ENCODE measurements at regions not wholly inside any gene's neighbourhood (a gene's known extent, or its start where the extent isn't known, plus 50 kb on each side); places are given as distances from the start of the nearest gene placed in this dataset.

DNA sequence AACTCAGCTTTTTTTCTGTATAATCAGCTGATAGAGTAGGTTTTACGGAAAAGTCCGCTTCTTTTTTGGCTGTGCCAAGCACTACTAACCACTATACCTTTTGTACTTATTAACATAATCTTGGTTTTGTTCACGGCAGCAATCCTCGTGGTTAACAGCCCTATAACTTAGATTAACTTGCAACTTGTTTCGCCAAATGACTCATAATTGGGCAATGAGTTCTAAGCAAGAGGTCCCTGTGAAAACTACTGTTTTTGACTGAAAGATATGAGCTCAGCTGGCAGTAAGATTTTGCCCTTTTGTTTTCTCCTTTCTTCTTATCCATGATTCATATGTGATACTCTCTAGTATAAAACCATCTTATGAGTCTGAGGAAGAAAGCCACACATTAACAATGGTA is 345.0 kb upstream of the PCDH15 start:
- DNase-seq (ENCODE audit: extremely low read depth in 1 of 11, low read depth in 9 of 11, low spot score in 4 of 11), result no peak

DNA sequence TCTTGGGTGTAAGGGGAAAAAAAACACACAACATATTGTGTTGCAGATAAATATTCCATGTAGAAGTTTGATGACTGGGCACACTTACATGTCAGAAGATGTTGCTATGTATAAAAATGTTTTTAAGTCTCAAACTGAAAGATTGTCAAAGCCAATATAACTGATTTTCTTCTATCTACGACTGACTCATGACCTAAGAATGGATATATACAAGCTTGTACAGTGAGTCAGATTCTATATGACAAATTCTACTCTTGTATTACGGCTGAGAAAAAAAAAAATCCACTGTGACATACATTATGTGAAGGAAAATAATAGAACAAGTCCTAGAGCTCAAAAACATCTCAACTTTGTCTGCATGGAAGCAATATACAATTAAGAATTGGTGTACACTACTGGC is 343.0 kb upstream of the PCDH15 start:
- no peak for DNase-seq (ENCODE audit: extremely low read depth in 1 of 11, low read depth in 9 of 11, low spot score in 4 of 11)

DNA sequence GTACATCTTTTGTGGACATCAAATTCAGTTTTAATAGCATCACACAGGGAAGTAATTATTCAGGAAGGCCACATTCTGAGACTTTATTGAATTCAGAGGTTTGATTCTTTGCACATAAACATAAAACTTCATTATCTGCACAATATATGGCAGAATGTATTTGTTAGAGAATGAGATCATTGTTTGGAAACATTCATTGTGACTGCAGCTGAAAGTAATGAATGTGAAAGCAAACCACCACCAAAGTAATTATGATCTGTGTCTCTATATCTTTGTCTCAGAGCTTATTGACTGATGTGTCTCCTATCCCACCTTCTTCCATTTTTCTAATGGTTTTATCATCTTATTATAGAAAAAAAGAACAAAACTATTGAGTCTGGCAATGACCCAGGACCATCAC is 340.9 kb upstream of the PCDH15 start:
- no peak for DNase-seq (ENCODE audit: extremely low read depth in 1 of 11, low read depth in 9 of 11, low spot score in 4 of 11)

GRCh38 chr10:55137063-55137462 is 336.0 kb upstream of the PCDH15 start:
- no peak for DNase-seq (ENCODE audit: extremely low read depth in 1 of 11, low read depth in 9 of 11, low spot score in 4 of 11)

DNA sequence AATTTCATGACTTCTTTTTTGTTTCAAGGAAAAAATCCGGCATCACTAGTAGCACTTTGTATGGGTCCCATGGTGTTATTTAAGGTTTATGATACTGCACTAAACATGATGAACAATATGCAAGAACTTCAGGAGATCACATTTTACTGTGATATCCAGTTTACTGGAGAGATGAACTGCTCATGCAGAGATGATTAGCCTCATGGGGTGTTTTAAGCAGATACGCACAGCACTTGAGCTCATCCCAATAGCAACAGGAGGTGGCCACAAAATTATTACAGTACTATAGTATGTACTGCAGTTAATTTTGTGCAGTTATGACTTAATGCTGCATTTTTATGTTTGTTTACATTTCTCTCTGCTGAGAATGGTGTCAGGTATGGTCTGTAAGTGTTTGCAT is 303.7 kb upstream of the PCDH15 start:
- no peak for DNase-seq (ENCODE audit: extremely low read depth in 1 of 11, low read depth in 9 of 11, low spot score in 4 of 11)

GRCh38 chr10:55098452-55098851 is 297.4 kb upstream of the PCDH15 start:
- no peak for DNase-seq (ENCODE audit: extremely low read depth in 1 of 11, low read depth in 9 of 11, low spot score in 4 of 11)

- DNase-seq (ENCODE audit: extremely low read depth in 1 of 11, low read depth in 9 of 11, low spot score in 4 of 11), result peak in 7 of 11 donors; percentile 0 to 18 (median 4)
These were observed 290.8 kb upstream of the PCDH15 start for GRCh38 chr10:55091691-55092328.

- no peak for DNase-seq (ENCODE audit: extremely low read depth in 1 of 11, low read depth in 9 of 11, low spot score in 4 of 11)
These were observed 277.1 kb upstream of the PCDH15 start for GRCh38 chr10:55078121-55078520.

GRCh38 chr10:55065185-55065584 is 264.2 kb upstream of the PCDH15 start:
- DNase-seq (ENCODE audit: extremely low read depth in 1 of 11, low read depth in 9 of 11, low spot score in 4 of 11), result no peak

DNA sequence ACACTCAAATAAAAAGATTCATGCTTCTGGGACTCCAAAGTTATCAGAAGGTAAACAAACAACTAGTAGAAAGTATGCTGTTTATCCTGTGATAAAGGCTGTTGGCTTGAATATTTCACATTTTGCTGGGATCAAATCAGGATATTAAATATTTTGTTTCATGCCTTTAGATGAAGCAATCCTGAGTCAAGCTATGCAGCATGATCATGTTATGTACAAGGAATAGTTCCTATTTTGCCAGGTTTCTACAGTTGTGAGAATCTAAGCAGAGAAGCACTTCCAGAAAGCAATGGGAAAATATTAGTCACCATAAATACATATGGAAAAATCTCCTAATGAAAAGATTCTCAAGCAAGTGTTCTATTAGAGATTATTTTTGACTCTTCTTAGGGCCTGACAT is 262.8 kb upstream of the PCDH15 start:
- no peak for DNase-seq (ENCODE audit: extremely low read depth in 1 of 11, low read depth in 9 of 11, low spot score in 4 of 11)

- DNase-seq (ENCODE audit: extremely low read depth in 1 of 11, low read depth in 9 of 11, low spot score in 4 of 11), result no peak
These were observed 261.3 kb upstream of the PCDH15 start for GRCh38 chr10:55062349-55062748.

GRCh38 chr10:55058800-55059199 is 257.8 kb upstream of the PCDH15 start:
- DNase-seq (ENCODE audit: extremely low read depth in 1 of 11, low read depth in 9 of 11, low spot score in 4 of 11), result peak in 6 of 11 donors; percentile 8 to 35 (median 20)

DNA sequence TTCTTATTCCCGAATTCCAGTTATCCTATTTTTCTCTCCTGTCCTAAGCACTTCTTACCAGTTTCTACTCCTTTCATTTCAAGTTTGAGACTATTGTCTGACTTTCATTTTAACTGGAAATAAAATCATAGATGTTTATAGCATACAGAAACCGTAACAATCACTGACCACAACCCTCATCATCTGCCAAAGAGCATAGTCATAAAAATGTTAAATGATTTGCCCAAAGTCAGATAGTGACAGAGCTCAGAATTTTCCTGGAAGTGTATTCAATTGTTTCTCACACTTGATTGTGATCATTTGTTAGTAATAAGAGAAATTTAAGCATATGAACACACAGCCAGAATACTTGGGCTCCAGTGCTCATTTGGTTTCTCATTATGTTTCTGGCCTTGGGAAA is 250.5 kb upstream of the PCDH15 start:
- no peak for DNase-seq (ENCODE audit: extremely low read depth in 1 of 11, low read depth in 9 of 11, low spot score in 4 of 11)

DNA sequence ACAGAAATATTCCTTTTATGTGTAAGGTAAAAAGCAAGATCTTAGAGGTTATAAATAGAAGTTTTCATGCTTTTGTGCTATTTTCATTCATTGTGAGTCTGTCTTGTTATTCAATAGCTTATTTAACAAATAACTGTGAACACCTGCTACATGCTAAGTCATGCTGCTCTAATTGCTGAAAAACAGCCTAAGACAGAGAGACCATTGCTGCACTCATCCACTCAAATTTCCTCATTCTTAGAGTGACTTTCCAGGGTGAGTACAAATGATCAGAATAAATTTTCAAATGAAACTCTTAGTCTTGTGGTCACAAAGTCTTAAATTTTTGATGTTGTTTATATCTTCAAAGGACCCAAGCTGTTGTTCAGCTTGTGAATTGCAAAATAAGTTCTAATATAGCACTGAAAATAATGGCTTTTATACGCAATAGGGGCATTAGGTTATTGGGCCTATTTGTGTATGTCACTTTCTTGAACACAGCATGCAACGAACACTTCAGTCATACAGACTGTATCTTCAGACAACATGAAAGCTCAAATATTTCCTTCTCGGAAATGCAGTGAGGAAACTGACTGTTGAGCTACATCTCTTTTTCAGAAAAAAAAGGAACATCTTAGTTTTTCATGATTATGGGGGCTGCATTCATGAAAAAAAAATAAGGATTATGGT is 247.9 kb upstream of the PCDH15 start:
- DNase-seq (ENCODE audit: extremely low read depth in 1 of 11, low read depth in 9 of 11, low spot score in 4 of 11), result no peak

- no peak for DNase-seq (ENCODE audit: extremely low read depth in 1 of 11, low read depth in 9 of 11, low spot score in 4 of 11)
These were observed 242.5 kb upstream of the PCDH15 start for GRCh38 chr10:55043540-55043939.

- DNase-seq (ENCODE audit: extremely low read depth in 1 of 11, low read depth in 9 of 11, low spot score in 4 of 11), result no peak
These were observed 232.0 kb upstream of the PCDH15 start for GRCh38 chr10:55033061-55033460.

DNA sequence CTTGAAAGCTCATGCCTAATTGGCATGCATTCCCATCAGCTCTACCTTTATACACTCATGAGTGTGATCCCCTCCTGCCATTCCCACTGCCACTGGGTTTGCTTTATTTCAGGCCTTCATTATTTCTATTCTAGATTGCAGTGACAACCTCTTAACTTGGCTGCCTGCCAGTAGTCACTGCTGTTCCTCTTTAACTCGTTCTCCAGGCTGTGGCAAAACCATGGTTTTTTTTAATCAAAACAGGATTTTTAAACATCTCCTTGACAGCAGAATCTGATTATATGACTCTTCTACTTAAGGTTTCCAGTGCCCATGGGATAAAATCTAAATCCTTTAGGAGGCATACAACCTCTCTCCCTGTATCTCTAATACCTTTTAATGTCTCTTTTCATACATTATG is 223.7 kb upstream of the PCDH15 start:
- no peak for DNase-seq (ENCODE audit: extremely low read depth in 1 of 11, low read depth in 9 of 11, low spot score in 4 of 11)

DNA sequence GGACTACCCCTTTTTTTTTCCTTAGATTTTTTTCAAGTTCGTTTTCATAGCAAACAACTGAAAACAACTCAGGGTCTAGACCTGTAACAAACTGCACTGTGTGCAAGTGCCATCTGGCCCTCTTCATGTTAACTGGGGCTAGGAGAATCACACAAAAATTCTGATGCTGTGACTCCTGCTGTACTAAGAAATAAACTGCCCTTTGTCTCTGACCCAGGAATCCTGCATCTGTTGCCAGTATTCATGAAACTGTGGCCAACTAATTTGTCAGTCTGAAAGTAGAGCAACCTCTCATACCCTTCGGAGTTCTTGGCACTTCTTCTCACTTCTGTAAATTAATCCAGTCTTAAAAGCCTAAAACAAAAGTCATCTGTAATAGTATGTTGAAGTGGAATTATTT is 218.4 kb upstream of the PCDH15 start:
- no peak for DNase-seq (ENCODE audit: extremely low read depth in 1 of 11, low read depth in 9 of 11, low spot score in 4 of 11)

- no peak for DNase-seq (ENCODE audit: extremely low read depth in 1 of 11, low read depth in 9 of 11, low spot score in 4 of 11)
These were observed 212.3 kb upstream of the PCDH15 start for GRCh38 chr10:55013318-55013717.

DNA sequence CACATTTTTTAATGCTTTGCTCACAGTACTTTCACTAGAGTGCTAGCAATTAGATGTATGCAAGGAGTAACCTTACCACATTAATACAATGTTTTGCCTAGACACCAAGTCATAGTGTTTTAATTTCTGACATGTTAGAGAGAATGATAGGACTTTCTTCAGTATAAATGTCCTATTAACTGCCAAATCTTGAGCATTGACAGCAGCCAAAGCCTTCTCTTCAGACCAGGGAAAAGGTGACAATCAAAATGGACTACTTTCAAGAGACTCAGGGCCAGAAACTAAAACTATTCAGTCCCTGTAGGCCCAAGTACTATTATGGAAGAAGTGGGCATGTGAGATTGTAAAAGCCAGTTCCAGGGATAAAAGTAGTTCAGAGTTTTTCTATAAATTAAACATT is 201.4 kb upstream of the PCDH15 start:
- no peak for DNase-seq (ENCODE audit: extremely low read depth in 1 of 11, low read depth in 9 of 11, low spot score in 4 of 11)

- no peak for DNase-seq (ENCODE audit: extremely low read depth in 1 of 11, low read depth in 9 of 11, low spot score in 4 of 11)
These were observed 200.4 kb upstream of the PCDH15 start for GRCh38 chr10:55001422-55001821.

Data from renal cortex interstitium (tissue), 11 donors.